ENCODE measurements at regions not wholly inside any gene's neighbourhood (a gene's known extent, or its start where the extent isn't known, plus 50 kb on each side); places are given as distances from the start of the nearest gene placed in this dataset.

GRCh38 chr4:92182736-92183407 is 120.9 kb upstream of the GRID2 start:
- TF ChIP-seq, protein P1, sequence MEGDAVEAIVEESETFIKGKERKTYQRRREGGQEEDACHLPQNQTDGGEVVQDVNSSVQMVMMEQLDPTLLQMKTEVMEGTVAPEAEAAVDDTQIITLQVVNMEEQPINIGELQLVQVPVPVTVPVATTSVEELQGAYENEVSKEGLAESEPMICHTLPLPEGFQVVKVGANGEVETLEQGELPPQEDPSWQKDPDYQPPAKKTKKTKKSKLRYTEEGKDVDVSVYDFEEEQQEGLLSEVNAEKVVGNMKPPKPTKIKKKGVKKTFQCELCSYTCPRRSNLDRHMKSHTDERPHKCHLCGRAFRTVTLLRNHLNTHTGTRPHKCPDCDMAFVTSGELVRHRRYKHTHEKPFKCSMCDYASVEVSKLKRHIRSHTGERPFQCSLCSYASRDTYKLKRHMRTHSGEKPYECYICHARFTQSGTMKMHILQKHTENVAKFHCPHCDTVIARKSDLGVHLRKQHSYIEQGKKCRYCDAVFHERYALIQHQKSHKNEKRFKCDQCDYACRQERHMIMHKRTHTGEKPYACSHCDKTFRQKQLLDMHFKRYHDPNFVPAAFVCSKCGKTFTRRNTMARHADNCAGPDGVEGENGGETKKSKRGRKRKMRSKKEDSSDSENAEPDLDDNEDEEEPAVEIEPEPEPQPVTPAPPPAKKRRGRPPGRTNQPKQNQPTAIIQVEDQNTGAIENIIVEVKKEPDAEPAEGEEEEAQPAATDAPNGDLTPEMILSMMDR (IDR thresholded peaks at IDR 0.05) = no peak
- no peak for TF ChIP-seq ZFX (IDR thresholded peaks at IDR 0.05; ENCODE audit: borderline replicate concordance)
- H3K27ac ChIP-seq = no peak overlapping the region

DNA sequence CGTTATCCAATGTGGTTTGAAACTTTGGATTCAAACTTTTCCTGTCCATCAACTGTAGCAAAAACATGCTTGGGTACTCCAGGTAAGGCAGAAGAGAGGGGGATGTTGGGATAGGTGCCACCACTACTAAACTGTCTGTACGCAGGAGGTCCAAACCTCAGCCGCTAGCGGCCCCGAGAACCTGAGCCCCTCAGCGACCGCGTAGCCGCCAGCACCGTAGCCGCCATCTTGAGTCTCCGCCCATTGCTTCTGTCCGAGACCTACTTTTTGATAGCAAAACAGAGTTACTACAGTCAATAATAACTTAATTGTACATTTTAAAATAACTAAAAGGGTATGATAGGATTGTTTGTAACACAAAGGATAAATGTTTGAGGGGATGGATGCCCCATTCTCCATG is 119.9 kb upstream of the GRID2 start:
- H3K27ac ChIP-seq = no peak overlapping the region
- TF ChIP-seq ZFX (IDR thresholded peaks at IDR 0.05; ENCODE audit: borderline replicate concordance) = no peak
- TF ChIP-seq, protein P1 (IDR thresholded peaks at IDR 0.05) = no peak

DNA sequence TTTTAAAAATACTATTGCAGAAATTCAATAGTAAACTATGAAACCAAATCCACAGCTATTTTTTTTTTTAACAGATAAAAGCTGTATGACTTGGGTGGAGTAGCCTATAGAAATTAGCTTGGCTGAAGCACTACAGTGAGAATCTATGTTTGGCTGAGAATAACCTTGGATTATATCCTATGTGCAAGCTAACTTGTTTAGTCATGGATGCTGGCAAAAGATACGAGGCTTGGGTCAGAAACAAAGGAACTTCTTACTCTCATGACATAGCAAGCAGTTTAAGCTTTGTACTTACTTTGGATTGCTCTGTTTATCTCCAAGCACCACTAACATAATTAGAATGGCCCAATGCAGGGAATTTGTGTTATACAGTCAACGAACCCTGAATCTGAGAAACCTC is 119.2 kb upstream of the GRID2 start:
- no peak for TF ChIP-seq ZFX (IDR thresholded peaks at IDR 0.05; ENCODE audit: borderline replicate concordance)
- TF ChIP-seq, protein P1 (IDR thresholded peaks at IDR 0.05) = no peak
- H3K27ac ChIP-seq = no peak overlapping the region

DNA sequence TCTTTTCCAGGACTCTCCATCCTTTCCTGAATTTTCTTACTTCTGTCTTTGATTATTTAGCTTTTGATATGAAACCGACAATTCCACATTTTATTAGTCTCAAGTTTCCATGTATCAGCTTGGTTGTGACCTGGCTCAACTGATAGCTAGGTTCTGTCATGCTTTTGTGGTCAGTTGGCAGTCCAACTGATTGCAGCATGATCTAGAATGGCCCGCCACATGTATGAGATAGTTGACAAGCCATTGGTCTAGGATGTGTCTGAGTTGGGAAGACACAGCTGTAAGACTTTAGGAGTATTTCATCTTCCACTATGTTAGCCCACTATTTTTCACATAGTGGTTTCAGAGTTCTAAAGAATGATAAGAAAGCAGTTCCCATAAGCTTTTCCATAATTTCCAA is 117.5 kb upstream of the GRID2 start:
- no peak overlapping the region for H3K27ac ChIP-seq
- TF ChIP-seq ZFX (IDR thresholded peaks at IDR 0.05; ENCODE audit: borderline replicate concordance) = no peak
- TF ChIP-seq, protein P1 (IDR thresholded peaks at IDR 0.05) = no peak

- TF ChIP-seq, protein P1 (IDR thresholded peaks at IDR 0.05) = no peak
- no peak for TF ChIP-seq ZFX (IDR thresholded peaks at IDR 0.05; ENCODE audit: borderline replicate concordance)
- H3K27ac ChIP-seq = no peak overlapping the region
These were observed 114.6 kb upstream of the GRID2 start for GRCh38 chr4:92189146-92189545.

DNA sequence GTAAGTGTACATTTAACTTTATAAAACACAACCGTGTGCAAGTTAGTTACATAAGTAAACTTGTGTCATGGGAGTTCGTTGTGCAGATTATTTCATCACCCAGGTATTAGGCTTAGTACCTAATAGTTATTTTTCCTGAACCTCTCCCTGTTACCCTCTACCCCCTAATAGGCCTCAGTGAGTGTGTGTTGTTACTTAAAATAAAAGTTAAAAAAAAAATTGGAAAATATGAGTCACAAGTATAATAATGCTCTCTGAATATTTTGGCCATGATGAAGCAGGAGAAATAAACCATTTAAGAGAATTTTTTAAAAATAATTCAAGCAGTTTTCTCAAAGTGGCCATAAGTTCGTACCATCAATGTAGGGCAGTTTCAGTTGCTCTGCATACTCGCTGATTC is 105.1 kb upstream of the GRID2 start:
- TF ChIP-seq, protein P1 (IDR thresholded peaks at IDR 0.05) = no peak
- no peak for TF ChIP-seq ZFX (IDR thresholded peaks at IDR 0.05; ENCODE audit: borderline replicate concordance)

DNA sequence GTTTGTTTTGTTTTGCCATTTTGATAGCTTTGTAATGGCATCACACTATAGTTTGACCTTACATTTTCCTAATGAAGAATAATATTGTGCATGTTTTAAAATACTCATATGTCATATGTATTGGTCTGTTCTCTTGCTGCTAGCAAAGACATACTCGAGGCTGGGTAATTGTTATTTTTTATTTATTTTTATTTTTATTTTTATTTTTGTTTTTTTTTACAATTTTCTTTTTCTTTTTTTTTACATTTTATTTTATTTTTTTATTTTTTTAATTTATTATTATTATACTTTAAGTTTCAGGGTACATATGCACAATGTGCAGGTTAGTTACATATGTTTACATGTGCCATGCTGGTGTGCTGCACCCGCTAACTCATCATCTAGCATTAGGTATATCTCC is 104.6 kb upstream of the GRID2 start:
- TF ChIP-seq ZFX (IDR thresholded peaks at IDR 0.05; ENCODE audit: borderline replicate concordance) = no peak
- TF ChIP-seq, protein P1 (IDR thresholded peaks at IDR 0.05) = no peak
- no peak overlapping the region for H3K27ac ChIP-seq

More for the DNA sequence above, 105.1 kb upstream of the GRID2 start:
- H3K27ac ChIP-seq = no peak overlapping the region

Measured in 22Rv1 (cell line).